H1 (cell line): ENCODE measurements at regions not wholly inside any gene's neighbourhood (a gene's known extent, or its start where the extent isn't known, plus 50 kb on each side); places are given as distances from the start of the nearest gene placed in this dataset.

Experiments used
- CTCF ChIA-PET: fragments of 300-600 bp; sonication (Branson Sonifier 250); formaldehyde crosslinking; loops from one replicate; lab custom pipeline; 2021; ENCODE audit not compliant: partially characterized antibody; lab: Charles Lee
- POLR2A ChIA-PET: fragments of 300-600 bp; sonication (Branson Sonifier 250); formaldehyde crosslinking; loops from one replicate; lab custom pipeline; 2021; ENCODE audit warnings: inconsistent platforms; ENCODE audit not compliant: partially characterized antibody; lab: Charles Lee
- DNase-seq, 2 experiments: peaks; one replicate each; pipeline versions ENCODE4 v3.0.0 to v3.0.0-alpha.2; 2010 to 2022; ENCODE audit warnings: low spot score in 2 of 2, low read depth in 1 of 2, mixed read lengths in 1 of 2
- FAIRE-seq: peaks from 2 replicates; lab custom pipeline; 2011; peaks lifted over from hg19 to GRCh38; lab: Jason Lieb, UNC
- H2AFZ ChIP-seq: 2 replicates; pipeline ENCODE4 v1.8.1; 2012; ENCODE audit warnings: low read length, inconsistent platforms
- H2AK5ac ChIP-seq: 2 replicates; pipeline ENCODE4 v1.6.1; 2013; ENCODE audit warnings: low read depth, low read length
- H2BK120ac ChIP-seq: replicated peaks from 2 replicates; pipeline ENCODE3; 2013; ENCODE audit warnings: low read depth, low read length, inconsistent platforms
- H2BK12ac ChIP-seq: 2 replicates; pipeline ENCODE4 v1.6.1; 2013; ENCODE audit warnings: low read depth, low read length
- H2BK15ac ChIP-seq: 2 replicates; pipeline ENCODE4 v1.6.1; 2013; ENCODE audit warnings: low read length
- H2BK20ac ChIP-seq: 2 replicates; pipeline ENCODE4 v1.6.1; 2013; ENCODE audit warnings: low read length
- H2BK5ac ChIP-seq: 2 replicates; pipeline ENCODE4 v1.6.1; 2013; ENCODE audit warnings: low read depth, low read length
- H3K14ac ChIP-seq: 2 replicates; pipeline ENCODE4 v1.6.1; 2013; ENCODE audit warnings: inconsistent platforms; ENCODE audit not compliant: insufficient read length
- H3K18ac ChIP-seq: 2 replicates; pipeline ENCODE4 v1.6.1; 2013; ENCODE audit warnings: low read length; ENCODE audit errors: extremely low read depth
- H3K23ac ChIP-seq: 2 replicates; pipeline ENCODE4 v1.6.1; 2013; ENCODE audit warnings: inconsistent platforms; ENCODE audit not compliant: insufficient read length
- H3K23me2 ChIP-seq: 2 replicates; pipeline ENCODE4 v1.6.1; 2013; ENCODE audit warnings: low read depth, low read length
- H3K27ac ChIP-seq: 2 replicates; pipeline ENCODE4 v1.6.1; 2011; ENCODE audit warnings: low read depth, low read length, inconsistent platforms
- H3K27me3 ChIP-seq, 4 experiments: replicated peaks in 1 of 4; 1 replicate in 1 of 4; 2 replicates in 3 of 4; pipeline versions ENCODE4 v1.6.1 to v1.8.1; 2011 to 2013; ENCODE audit warnings: low read length in 3 of 4, mild to moderate bottlenecking in 3 of 4, inconsistent platforms in 2 of 4, mixed read lengths in 2 of 4, moderate library complexity in 1 of 4; ENCODE audit not compliant: control insufficient read depth in 3 of 4, insufficient read depth in 3 of 4; ENCODE audit errors: extremely low read depth in 1 of 4
- H3K36me3 ChIP-seq, 4 experiments: 2 replicates each; pipeline versions ENCODE4 v1.6.1 to v1.8.1; 2011 to 2013; ENCODE audit warnings: mild to moderate bottlenecking in 4 of 4, low read length in 3 of 4, moderate library complexity in 2 of 4, control low read depth in 1 of 4, inconsistent platforms in 1 of 4; ENCODE audit not compliant: insufficient read depth in 4 of 4, control insufficient read depth in 2 of 4
- H3K4ac ChIP-seq: replicated peaks from 2 replicates; pipeline ENCODE3; 2013; ENCODE audit warnings: low read length, low read depth, mixed read lengths, inconsistent platforms; ENCODE audit not compliant: insufficient read length
- H3K4me1 ChIP-seq, 4 experiments: replicated peaks in 1 of 4; 1 replicate in 1 of 4; 2 replicates in 3 of 4; pipeline versions ENCODE4 v1.6.1 to v1.8.1; 2011 to 2013; ENCODE audit warnings: low read length in 3 of 4, inconsistent platforms in 2 of 4, mixed read lengths in 1 of 4; ENCODE audit not compliant: insufficient read depth in 4 of 4, control insufficient read depth in 3 of 4
- H3K4me2 ChIP-seq, 2 experiments: 2 replicates each; pipeline versions ENCODE4 v1.6.1 to v1.8.1; 2011 to 2013; ENCODE audit warnings: low read depth in 2 of 2, low read length in 2 of 2, control low read depth in 1 of 2, inconsistent platforms in 1 of 2, mild to moderate bottlenecking in 1 of 2; ENCODE audit not compliant: insufficient read depth in 1 of 2
- H3K4me3 ChIP-seq, 4 experiments: fragments of 200-600, 300-600 bp in 1 of 4; sonication (generic), shearing (Covaris generic), sonication (Bioruptor Twin) in 1 of 4; 2 replicates each; pipeline versions ENCODE4 v1.5.1 to v1.8.1; 2011 to 2016; ENCODE audit warnings: low read length in 4 of 4, low read depth in 3 of 4, control low read depth in 2 of 4, inconsistent platforms in 2 of 4, mild to moderate bottlenecking in 2 of 4, mixed read lengths in 1 of 4, moderate library complexity in 1 of 4; ENCODE audit not compliant: insufficient read depth in 2 of 4; ENCODE audit errors: extremely low read depth in 1 of 4
- H3K56ac ChIP-seq: replicated peaks from 2 replicates; pipeline ENCODE3; 2013; ENCODE audit warnings: low read depth, mild to moderate bottlenecking, mixed read lengths, low read length, inconsistent platforms; ENCODE audit not compliant: insufficient read length
- H3K79me1 ChIP-seq: 2 replicates; pipeline ENCODE4 v1.6.1; 2013; ENCODE audit warnings: low read depth, low read length, control low read depth
- H3K79me2 ChIP-seq, 2 experiments: 2 replicates each; pipeline versions ENCODE4 v1.6.1 to v1.8.1; 2012 to 2013; ENCODE audit warnings: low read length in 2 of 2, mild to moderate bottlenecking in 2 of 2, inconsistent platforms in 1 of 2; ENCODE audit not compliant: insufficient read depth in 2 of 2, control insufficient read depth in 1 of 2
- H3K9ac ChIP-seq, 4 experiments: replicated peaks in 1 of 4; 1 replicate in 1 of 4; 2 replicates in 3 of 4; pipeline versions ENCODE4 v1.6.1 to v1.8.1; 2011 to 2013; ENCODE audit warnings: low read depth in 3 of 4, low read length in 3 of 4, control low read depth in 2 of 4, mild to moderate bottlenecking in 2 of 4, moderate library complexity in 2 of 4, inconsistent platforms in 1 of 4; ENCODE audit errors: extremely low read depth in 1 of 4
- H3K9me3 ChIP-seq, 2 experiments: 2 replicates each; pipeline versions ENCODE4 v1.6.1 to v1.8.1; 2012 to 2013; ENCODE audit warnings: mild to moderate bottlenecking in 2 of 2, moderate library complexity in 2 of 2, control low read depth in 1 of 2, inconsistent platforms in 1 of 2, low read depth in 1 of 2, low read length in 1 of 2, mixed read lengths in 1 of 2; ENCODE audit not compliant: insufficient read depth in 2 of 2
- H4K20me1 ChIP-seq, 2 experiments: replicated peaks in 1 of 2; 2 replicates each; pipeline versions ENCODE3 to v1.8.1; 2011 to 2013; ENCODE audit warnings: inconsistent platforms in 2 of 2, low read length in 2 of 2, mild to moderate bottlenecking in 1 of 2; ENCODE audit not compliant: insufficient read depth in 2 of 2, control insufficient read depth in 1 of 2
- H4K5ac ChIP-seq: 2 replicates; pipeline ENCODE4 v1.6.1; 2013; ENCODE audit warnings: low read length, low read depth, mixed read lengths, inconsistent platforms; ENCODE audit not compliant: insufficient read length
- H4K8ac ChIP-seq: 2 replicates; pipeline ENCODE4 v1.8.0; 2013; ENCODE audit warnings: mild to moderate bottlenecking, moderate library complexity, low read length, inconsistent platforms; ENCODE audit not compliant: insufficient read depth; ENCODE audit errors: extremely low read depth
- H4K91ac ChIP-seq: replicated peaks from 2 replicates; pipeline ENCODE3; 2013; ENCODE audit warnings: low read length, mixed read lengths, inconsistent platforms; ENCODE audit not compliant: insufficient read length
- ASH2L ChIP-seq: fragments of 200-600, 300-600 bp; sonication (generic); IDR thresholded peaks from one replicate; pipeline ENCODE4 v1.7.1; 2017; ENCODE audit warnings: low read length
- BCL11A ChIP-seq, 2 experiments: IDR thresholded peaks; one replicate each; pipeline ENCODE4 v1.6.1; 2011; ENCODE audit warnings: low read depth in 2 of 2, low read length in 2 of 2, mild to moderate bottlenecking in 2 of 2
- BRCA1 ChIP-seq: IDR thresholded peaks from 2 replicates; pipeline ENCODE4 v1.6.1; 2012; ENCODE audit warnings: low read depth, low read length, improper control_type of control experiment
- CHD1 ChIP-seq: IDR thresholded peaks from 2 replicates; pipeline ENCODE4 v1.6.1; 2012; ENCODE audit warnings: low read depth, low read length, improper control_type of control experiment
- CREB1 ChIP-seq: IDR thresholded peaks from 2 replicates; pipeline ENCODE4 v1.6.1; 2012; ENCODE audit warnings: inconsistent platforms
- CTBP2 ChIP-seq: IDR thresholded peaks from 2 replicates; pipeline ENCODE4 v1.7.0; 2011; ENCODE audit warnings: borderline replicate concordance, mild to moderate bottlenecking, moderate library complexity, mixed read lengths, low read length; ENCODE audit not compliant: insufficient read depth, insufficient read length
- GABPA ChIP-seq: IDR thresholded peaks from 2 replicates; pipeline ENCODE4 v1.6.1; 2011; ENCODE audit warnings: mild to moderate bottlenecking, low read length, moderate library complexity, borderline replicate concordance; ENCODE audit not compliant: insufficient read depth
- KDM1A ChIP-seq: fragments of 200-600, 300-600 bp; sonication (generic); IDR thresholded peaks from 2 replicates; pipeline ENCODE4 v1.7.1; 2016; ENCODE audit warnings: mild to moderate bottlenecking, low read length, borderline replicate concordance
- RAD21 ChIP-seq, 2 experiments: IDR thresholded peaks in 1 of 2; conservative IDR thresholded peaks in 1 of 2; 2 replicates each; pipeline ENCODE4 v1.6.1; 2011; ENCODE audit warnings: low read depth in 2 of 2, low read length in 2 of 2, improper control_type of control experiment in 1 of 2, inconsistent platforms in 1 of 2, mild to moderate bottlenecking in 1 of 2, moderate library complexity in 1 of 2
- RBBP5 ChIP-seq: IDR thresholded peaks from 2 replicates; pipeline ENCODE4 v1.7.1; 2012; ENCODE audit warnings: low read depth, mild to moderate bottlenecking, inconsistent platforms, low read length, moderate library complexity, borderline replicate concordance
- RFX5 ChIP-seq: IDR thresholded peaks from 2 replicates; pipeline ENCODE4 v1.6.1; 2011; ENCODE audit warnings: low read depth, low read length, improper control_type of control experiment, borderline replicate concordance
- SP2 ChIP-seq: IDR thresholded peaks from 2 replicates; pipeline ENCODE4 v1.6.1; 2012; ENCODE audit warnings: mild to moderate bottlenecking, low read length, inconsistent platforms
- TEAD4 ChIP-seq: IDR thresholded peaks from 2 replicates; pipeline ENCODE4 v1.6.1; 2012; ENCODE audit warnings: low read depth, low read length, inconsistent platforms, mixed read lengths
- WGBS, 2 experiments: shearing (Covaris generic) in 1 of 2; methylation state at CpG; one replicate each; pipeline versions ENCODE4 v1.1.6 to v1.1.7; 2013 to 2015; ENCODE audit warnings: low lambda C conversion rate in 2 of 2, mixed read lengths in 2 of 2, inconsistent platforms in 1 of 2, low coverage in 1 of 2, missing lambda C conversion rate in 1 of 2; ENCODE audit not compliant: insufficient replicate concordance in 2 of 2, insufficient coverage in 1 of 2, insufficient read length in 1 of 2; ENCODE audit errors: extremely low coverage in 1 of 2, missing lambda C conversion rate in 1 of 2; 5-methylcytosine and 5-hydroxymethylcytosine counted together
- TF ChIP-seq, protein P1 (sequence below): IDR thresholded peaks from 2 replicates; pipeline ENCODE4 v1.6.1; 2012; ENCODE audit warnings: inconsistent platforms
- TF ChIP-seq, protein P2 (sequence below): IDR thresholded peaks from 2 replicates; pipeline ENCODE4 v1.6.1; 2011; ENCODE audit warnings: low read depth, mild to moderate bottlenecking, low read length; ENCODE audit not compliant: insufficient read depth

DNA sequence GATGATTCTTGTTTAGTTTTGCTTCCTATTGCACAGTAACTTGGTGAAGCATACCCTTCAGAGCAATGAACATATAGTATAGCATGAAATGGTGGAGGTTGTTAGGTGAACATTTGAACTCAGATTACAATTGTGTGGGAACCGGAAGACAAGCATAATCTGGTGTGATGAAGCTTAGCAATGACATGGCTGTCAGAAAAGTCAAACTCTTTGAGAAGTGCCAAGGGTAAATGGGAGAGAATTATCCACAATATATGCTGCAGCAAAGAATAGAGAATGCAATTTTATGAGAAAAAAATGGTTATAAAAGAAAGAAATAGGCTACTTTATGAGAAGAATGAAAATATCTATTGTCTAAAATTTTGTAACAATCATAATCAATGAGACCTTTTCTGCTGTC is 1536.7 kb downstream of the SI start:
- no peak overlapping the region for H2BK20ac ChIP-seq
- no peak overlapping the region for H3K4ac ChIP-seq
- no peak overlapping the region for H2BK120ac ChIP-seq
- H4K5ac ChIP-seq, result no peak overlapping the region
- ChIA-PET POLR2A (no interaction called here), CTCF (interaction anchor here (0.5 kb wide), 1 partner anchor 156 kb away, joined by 3 read pairs; no protein-coding TSS in a partner anchor)
- H4K20me1 ChIP-seq, result peaks cover 0 to 1% of the 10 kb centered on the region in 2 experiments
- no peaks in the 10 kb centered on the region for H3K23me2 ChIP-seq
- no peak for DNase-seq
- H4K8ac ChIP-seq, result no peak overlapping the region
- no peak for FAIRE-seq
- no peak overlapping the region for H3K27ac ChIP-seq
- no peak overlapping the region for H2AFZ ChIP-seq
- H3K23ac ChIP-seq, result no peak overlapping the region
- no peak overlapping the region for H3K56ac ChIP-seq
- H3K79me1 ChIP-seq, result no peaks in the 10 kb centered on the region
- H3K4me1 ChIP-seq, result no peaks in the 10 kb centered on the region
- H3K14ac ChIP-seq, result no peak overlapping the region
- H3K27me3 ChIP-seq, result no peaks in the 10 kb centered on the region
- H3K18ac ChIP-seq, result no peak overlapping the region
- H3K36me3 ChIP-seq, result no peaks in the 10 kb centered on the region
- no peak overlapping the region for H3K9ac ChIP-seq
- no peak overlapping the region for H2AK5ac ChIP-seq
- H3K79me2 ChIP-seq, result no peaks in the 10 kb centered on the region
- H2BK12ac ChIP-seq, result no peak overlapping the region
- WGBS, 2 experiments, result 88% methylated on average over 1 of the region's 1 CpG; no CpG with 5 or more reads in 1 of the 2 experiments
- H2BK5ac ChIP-seq, result no peak overlapping the region
- H4K91ac ChIP-seq, result no peak overlapping the region
- H3K9me3 ChIP-seq, result no peaks in the 10 kb centered on the region
- TF ChIP-seq ASH2L (no peak), GABPA (no peak), CHD1 (no peak), TEAD4 (no peak), CREB1 (no peak), SP2 (no peak), RAD21 (IDR thresholded peaks at IDR 0.05 in 1 of 2, conservative IDR thresholded peaks at IDR 0.05 in 1 of 2; ENCODE audit: low read depth in 2 of 2, low read length in 2 of 2) (no peak), KDM1A (no peak), CTBP2 (no peak), BRCA1 (no peak), BCL11A (IDR thresholded peaks at IDR 0.05; ENCODE audit: low read depth in 2 of 2, low read length in 2 of 2) (no peak), RBBP5 (no peak), RFX5 (no peak)
- TF ChIP-seq, protein P1, sequence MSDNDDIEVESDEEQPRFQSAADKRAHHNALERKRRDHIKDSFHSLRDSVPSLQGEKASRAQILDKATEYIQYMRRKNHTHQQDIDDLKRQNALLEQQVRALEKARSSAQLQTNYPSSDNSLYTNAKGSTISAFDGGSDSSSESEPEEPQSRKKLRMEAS, result no peak
- TF ChIP-seq, protein P2, sequence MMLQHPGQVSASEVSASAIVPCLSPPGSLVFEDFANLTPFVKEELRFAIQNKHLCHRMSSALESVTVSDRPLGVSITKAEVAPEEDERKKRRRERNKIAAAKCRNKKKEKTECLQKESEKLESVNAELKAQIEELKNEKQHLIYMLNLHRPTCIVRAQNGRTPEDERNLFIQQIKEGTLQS, result no peak
- H2BK15ac ChIP-seq, result no peak overlapping the region
- H3K4me2 ChIP-seq, result no peak overlapping the region
- H3K4me3 ChIP-seq, result no peak overlapping the region
